ENCODE measurements at regions not wholly inside any gene's neighbourhood (a gene's known extent, or its start where the extent isn't known, plus 50 kb on each side); places are given as distances from the start of the nearest gene placed in this dataset.

GRCh38 chr22:44554411-44554810 lies 56.4 kb upstream of the RTL6 start:
- TF ChIP-seq POLR2AphosphoS5 (IDR thresholded peaks at IDR 0.05; ENCODE audit: low read depth, low read length) (no peak), REST (IDR thresholded peaks at IDR 0.05; ENCODE audit: insufficient read depth in 1 of 2, low read depth in 2 of 2, low read length in 2 of 2) (no peak), TAF1 (IDR thresholded peaks at IDR 0.05; ENCODE audit: borderline replicate concordance, insufficient read depth, low read length) (no peak)

All from PFSK-1 (cell line).